ENCODE measurements at regions not wholly inside any gene's neighbourhood (a gene's known extent, or its start where the extent isn't known, plus 50 kb on each side); places are given as distances from the start of the nearest gene placed in this dataset.
"Not testable (repeated sequence)": the region's sequence is repeated elsewhere in the genome, so short reads cannot be mapped to it uniquely, and the experiment has no call there.

GRCh38 chr10:45540589-45540988 is 132.0 kb downstream of the ZFAND4 start:
- not testable (repeated sequence) for TF ChIP-seq RNF2 (IDR thresholded peaks at IDR 0.05); CEBPB (tag; IDR thresholded peaks at IDR 0.05); RFX5 (IDR thresholded peaks at IDR 0.05; ENCODE audit: low read depth, low read length); FOSL1 (tag; conservative IDR thresholded peaks at IDR 0.05); ZFP36 (IDR thresholded peaks at IDR 0.05; ENCODE audit: low read depth, low read length, partially characterized antibody); E2F4 (CRISPR knock-in tag; IDR thresholded peaks at IDR 0.05; ENCODE audit: low read depth); MED1 (CRISPR knock-in tag; IDR thresholded peaks at IDR 0.05; ENCODE audit: borderline replicate concordance); EP300 (IDR thresholded peaks at IDR 0.05; ENCODE audit: low read length); HDGF (IDR thresholded peaks at IDR 0.05)

Measured in K562 (cell line).